HL-60 (cell line): ENCODE measurements at regions not wholly inside any gene's neighbourhood (a gene's known extent, or its start where the extent isn't known, plus 50 kb on each side); places are given as distances from the start of the nearest gene placed in this dataset.

Experiments
- DNase-seq, 2 experiments: peaks; one replicate each; pipeline ENCODE4 v3.0.0-alpha.2; 2010 to 2020; ENCODE audit warnings: low read depth in 1 of 2, low spot score in 1 of 2
- H3K27ac ChIP-seq: fragments of 250-450 bp; sonication (Bioruptor Pico); replicated peaks from 2 replicates; pipeline ENCODE4 v1.5.1; 2020; ENCODE audit warnings: mild to moderate bottlenecking, moderate library complexity
- H3K27me3 ChIP-seq: fragments of 250-450 bp; sonication (Bioruptor Pico); 2 replicates; pipeline ENCODE4 v1.5.1; 2021; ENCODE audit warnings: mild to moderate bottlenecking, moderate library complexity; ENCODE audit not compliant: insufficient read depth, poor library complexity, severe bottlenecking
- H3K4me3 ChIP-seq: replicated peaks from 2 replicates; pipeline ENCODE4 v1.5.1; 2011; ENCODE audit warnings: mild to moderate bottlenecking, control low read depth, low read length; ENCODE audit not compliant: insufficient read depth
- CTCF ChIP-seq: IDR thresholded peaks from one replicate; pipeline ENCODE4 v1.5.1; 2011; ENCODE audit warnings: low read length, control low read depth, inconsistent platforms; ENCODE audit not compliant: insufficient read depth
- GABPA ChIP-seq: IDR thresholded peaks from 2 replicates; pipeline ENCODE4 v1.6.1; 2012; ENCODE audit warnings: low read depth
- POLR2AphosphoS5 ChIP-seq: IDR thresholded peaks from 2 replicates; pipeline ENCODE4 v1.6.1; 2012; ENCODE audit warnings: low read depth
- REST ChIP-seq: IDR thresholded peaks from 2 replicates; pipeline ENCODE4 v1.6.1; 2012; ENCODE audit warnings: low read depth; ENCODE audit not compliant: insufficient replicate concordance
- SPI1 ChIP-seq: IDR thresholded peaks from 2 replicates; pipeline ENCODE4 v1.6.1; 2012; ENCODE audit warnings: low read depth, mild to moderate bottlenecking, borderline replicate concordance

GRCh38 chr11:116242006-116242405, 530.8 kb downstream of the BUD13 start:
- no peaks in the 10 kb centered on the region for H3K27me3 ChIP-seq
- TF ChIP-seq POLR2AphosphoS5: no peak
- TF ChIP-seq SPI1: no peak
- TF ChIP-seq GABPA: no peak
- TF ChIP-seq REST: no peak
- no peak for TF ChIP-seq CTCF
- no peak overlapping the region for H3K4me3 ChIP-seq
- no peak for DNase-seq
- no peak overlapping the region for H3K27ac ChIP-seq

GRCh38 chr11:116240710-116241109, 532.1 kb downstream of the BUD13 start:
- H3K27ac ChIP-seq: no peak overlapping the region
- no peak for DNase-seq
- no peak for TF ChIP-seq CTCF
- no peak for TF ChIP-seq SPI1
- TF ChIP-seq POLR2AphosphoS5: no peak
- no peak for TF ChIP-seq REST
- TF ChIP-seq GABPA: no peak
- no peaks in the 10 kb centered on the region for H3K27me3 ChIP-seq
- H3K4me3 ChIP-seq: no peak overlapping the region

- H3K27me3 ChIP-seq: no peaks in the 10 kb centered on the region
- DNase-seq: no peak
- no peak overlapping the region for H3K27ac ChIP-seq
- H3K4me3 ChIP-seq: no peak overlapping the region
- TF ChIP-seq GABPA: no peak
These were observed 533.5 kb downstream of the BUD13 start for GRCh38 chr11:116239247-116239646.

GRCh38 chr11:116234989-116235568, 537.7 kb downstream of the BUD13 start:
- no peaks in the 10 kb centered on the region for H3K27me3 ChIP-seq
- TF ChIP-seq GABPA (no peak), SPI1 (no peak), POLR2AphosphoS5 (no peak), CTCF (no peak)
- no peak for DNase-seq
- no peak overlapping the region for H3K4me3 ChIP-seq
- H3K27ac ChIP-seq: no peak overlapping the region
